ENCODE measurements at regions not wholly inside any gene's neighbourhood (a gene's known extent, or its start where the extent isn't known, plus 50 kb on each side); places are given as distances from the start of the nearest gene placed in this dataset.

DNA sequence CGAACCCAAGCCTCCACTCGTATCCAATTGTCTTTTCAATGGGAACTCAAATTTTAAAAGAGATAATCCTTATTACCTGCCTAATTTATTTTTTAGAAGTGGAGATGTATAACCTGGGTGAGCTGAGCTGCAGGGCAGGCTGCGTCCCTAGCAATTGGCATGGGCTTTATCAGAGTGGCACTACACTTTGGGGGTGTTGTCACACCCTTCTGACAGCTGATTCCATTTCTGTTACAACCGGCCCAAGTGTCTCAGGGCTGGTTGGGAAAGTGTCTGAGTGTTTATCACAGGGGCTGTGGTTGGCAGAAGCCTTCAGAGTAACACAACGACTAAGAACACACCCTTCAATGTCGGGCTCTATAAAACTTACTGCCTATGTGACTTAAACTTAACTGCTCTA is 295.0 kb downstream of the SMAD2 start:
- TF ChIP-seq CTCF (IDR thresholded peaks at IDR 0.05; ENCODE audit: borderline replicate concordance, extremely low read depth, low read length, poor library complexity, severe bottlenecking), result no peak
- no peak for TF ChIP-seq EZH2 (IDR thresholded peaks at IDR 0.05; ENCODE audit: borderline replicate concordance, low read depth, low read length, severe bottlenecking)

All from DND-41 (cell line).